Thyroid gland (tissue), 4 donors: ENCODE measurements at regions not wholly inside any gene's neighbourhood (a gene's known extent, or its start where the extent isn't known, plus 50 kb on each side); places are given as distances from the start of the nearest gene placed in this dataset.

Source experiments
- POLR2A ChIP-seq, 2 donors: fragments of 450-650 bp; IDR thresholded peaks; one replicate each; pipeline ENCODE4 v1.6.1; 2017; ENCODE audit warnings: antibody characterized with exemption in 2 of 2, mild to moderate bottlenecking in 2 of 2, moderate library complexity in 1 of 2
- TF ChIP-seq, protein P1 (sequence below), 6 experiments: fragments of 200-600 bp in 3 of 6; fragments of 450-650 bp in 3 of 6; sonication (generic) in 3 of 6; IDR thresholded peaks; one replicate each; pipeline ENCODE4 v1.5.1; 2016 to 2019; ENCODE audit warnings: antibody characterized with exemption in 6 of 6, mild to moderate bottlenecking in 2 of 6, inconsistent platforms in 1 of 6, moderate library complexity in 1 of 6

DNA sequence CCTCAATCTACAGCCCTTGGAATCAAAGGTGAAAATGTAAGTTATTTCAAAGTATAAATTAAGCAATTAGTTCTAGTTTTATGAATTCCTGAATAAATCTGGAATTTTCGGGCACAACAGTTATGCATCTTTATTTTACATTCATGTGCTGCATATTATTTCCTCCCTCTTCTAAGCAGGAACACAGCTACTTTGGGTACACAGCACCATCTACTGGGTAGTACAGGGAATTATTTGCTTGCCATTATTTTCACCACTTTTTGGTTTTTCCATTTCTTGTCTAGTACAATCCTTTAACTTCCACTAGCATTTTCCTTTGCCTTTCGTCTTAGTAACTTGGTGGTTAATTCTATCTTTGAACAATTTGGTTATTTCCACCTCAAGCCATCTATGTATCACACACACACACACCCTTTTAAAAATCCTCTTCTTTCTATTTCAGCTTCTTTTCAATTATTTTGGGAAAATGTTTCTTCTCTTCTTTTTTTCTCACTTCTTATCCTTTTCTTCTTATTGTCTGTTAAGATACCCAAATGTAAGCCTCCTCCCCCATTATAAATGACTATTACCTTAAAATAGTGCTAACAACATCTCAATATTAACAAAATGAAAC, 451.0 kb downstream of the MFSD1 start:
- TF ChIP-seq, protein P1, sequence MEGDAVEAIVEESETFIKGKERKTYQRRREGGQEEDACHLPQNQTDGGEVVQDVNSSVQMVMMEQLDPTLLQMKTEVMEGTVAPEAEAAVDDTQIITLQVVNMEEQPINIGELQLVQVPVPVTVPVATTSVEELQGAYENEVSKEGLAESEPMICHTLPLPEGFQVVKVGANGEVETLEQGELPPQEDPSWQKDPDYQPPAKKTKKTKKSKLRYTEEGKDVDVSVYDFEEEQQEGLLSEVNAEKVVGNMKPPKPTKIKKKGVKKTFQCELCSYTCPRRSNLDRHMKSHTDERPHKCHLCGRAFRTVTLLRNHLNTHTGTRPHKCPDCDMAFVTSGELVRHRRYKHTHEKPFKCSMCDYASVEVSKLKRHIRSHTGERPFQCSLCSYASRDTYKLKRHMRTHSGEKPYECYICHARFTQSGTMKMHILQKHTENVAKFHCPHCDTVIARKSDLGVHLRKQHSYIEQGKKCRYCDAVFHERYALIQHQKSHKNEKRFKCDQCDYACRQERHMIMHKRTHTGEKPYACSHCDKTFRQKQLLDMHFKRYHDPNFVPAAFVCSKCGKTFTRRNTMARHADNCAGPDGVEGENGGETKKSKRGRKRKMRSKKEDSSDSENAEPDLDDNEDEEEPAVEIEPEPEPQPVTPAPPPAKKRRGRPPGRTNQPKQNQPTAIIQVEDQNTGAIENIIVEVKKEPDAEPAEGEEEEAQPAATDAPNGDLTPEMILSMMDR (IDR thresholded peaks at IDR 0.05) = peak in 2 of 6 experiments; percentile 11 to 13
- TF ChIP-seq POLR2A (IDR thresholded peaks at IDR 0.05) = no peak
